HepG2 (cell line): ENCODE measurements at regions not wholly inside any gene's neighbourhood (a gene's known extent, or its start where the extent isn't known, plus 50 kb on each side); places are given as distances from the start of the nearest gene placed in this dataset.

Source experiments
- CBX5 ChIP-seq: sonication (generic); formaldehyde crosslinking; IDR thresholded peaks from 2 replicates; pipeline ENCODE4 v1.4.0; 2020; ENCODE audit warnings: missing genetic modification reagents, borderline replicate concordance
- LCORL ChIP-seq, 2 experiments: fragments of 450-650 bp in 1 of 2; sonication (generic) in 1 of 2; formaldehyde crosslinking in 1 of 2; IDR thresholded peaks; 2 replicates each; pipeline versions ENCODE4 v1.5.0 to v1.6.1; 2017 to 2020; ENCODE audit warnings: antibody characterized with exemption in 1 of 2, missing genetic modification reagents in 1 of 2
- MAFK ChIP-seq, 2 experiments: IDR thresholded peaks in 1 of 2; conservative IDR thresholded peaks in 1 of 2; 2 replicates each; pipeline ENCODE4 v1.6.1; 2011; ENCODE audit warnings: improper control_type of control experiment in 2 of 2, low read length in 2 of 2
- MBNL3 ChIP-seq: fragments of 250-450 bp; sonication (Bioruptor Pico); conservative IDR thresholded peaks from 2 replicates; pipeline ENCODE4 v1.8.0; 2022; ENCODE audit warnings: mild to moderate bottlenecking, inconsistent platforms
- RORA ChIP-seq: sonication (generic); formaldehyde crosslinking; IDR thresholded peaks from 2 replicates; pipeline ENCODE4 v1.5.0; 2020; ENCODE audit warnings: mild to moderate bottlenecking, missing genetic modification reagents, moderate library complexity
- TFAP4 ChIP-seq: sonication (generic); IDR thresholded peaks from 2 replicates; pipeline ENCODE4 v1.6.1; 2016; ENCODE audit warnings: low read depth, borderline replicate concordance
- ZFP37 ChIP-seq: sonication (generic); formaldehyde crosslinking; IDR thresholded peaks from 2 replicates; pipeline ENCODE4 v1.4.0; 2020; ENCODE audit warnings: missing genetic modification reagents, borderline replicate concordance
- ZNF251 ChIP-seq: sonication (generic); formaldehyde crosslinking; IDR thresholded peaks from 2 replicates; pipeline ENCODE4 v1.9.0; 2021; ENCODE audit warnings: mild to moderate bottlenecking, missing genetic modification reagents
- ZNF326 ChIP-seq: sonication (generic); formaldehyde crosslinking; IDR thresholded peaks from 2 replicates; pipeline ENCODE4 v1.4.0; 2020; ENCODE audit warnings: missing genetic modification reagents, borderline replicate concordance
- ZNF333 ChIP-seq: sonication (generic); formaldehyde crosslinking; IDR thresholded peaks from 2 replicates; pipeline ENCODE4 v1.4.0; 2020; ENCODE audit warnings: mild to moderate bottlenecking, missing genetic modification reagents, borderline replicate concordance
- ZNF761 ChIP-seq: sonication (generic); formaldehyde crosslinking; conservative IDR thresholded peaks from 2 replicates; pipeline ENCODE4 v1.4.0; 2020; ENCODE audit warnings: mild to moderate bottlenecking, missing genetic modification reagents
- ZNF839 ChIP-seq: sonication (generic); formaldehyde crosslinking; IDR thresholded peaks from 2 replicates; pipeline ENCODE4 v1.4.0; 2020; ENCODE audit warnings: missing genetic modification reagents, mild to moderate bottlenecking, borderline replicate concordance
- TF ChIP-seq, protein P1 (sequence below), 2 experiments: IDR thresholded peaks; 2 replicates each; pipeline ENCODE4 v1.6.1; 2011 to 2012; ENCODE audit warnings: low read length in 2 of 2, borderline replicate concordance in 1 of 2, low read depth in 1 of 2, mild to moderate bottlenecking in 1 of 2, moderate library complexity in 1 of 2

DNA sequence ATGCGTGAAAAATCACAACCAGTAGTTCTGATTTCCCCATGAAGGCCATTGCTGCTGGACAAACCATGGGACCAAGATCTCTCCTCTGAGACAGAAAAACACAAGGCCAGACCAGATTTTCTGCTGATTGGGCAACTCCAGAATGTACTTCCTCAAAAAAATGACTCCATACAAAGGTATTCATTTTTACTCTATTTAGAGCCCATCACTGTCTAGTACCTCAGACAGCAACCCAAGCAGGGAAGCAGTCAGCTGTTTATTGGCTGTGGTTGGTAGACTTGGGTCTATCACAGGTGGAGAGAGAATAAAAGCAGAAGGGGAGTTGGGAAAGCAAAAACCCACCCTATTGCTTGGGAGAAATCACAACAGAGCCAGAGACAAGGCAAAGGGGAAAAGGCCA is 219.9 kb downstream of the PIK3C3 start (continued):
- no peak for TF ChIP-seq ZFP37
- no peak for TF ChIP-seq ZNF761
- TF ChIP-seq MBNL3 = no peak
- TF ChIP-seq, protein P1, sequence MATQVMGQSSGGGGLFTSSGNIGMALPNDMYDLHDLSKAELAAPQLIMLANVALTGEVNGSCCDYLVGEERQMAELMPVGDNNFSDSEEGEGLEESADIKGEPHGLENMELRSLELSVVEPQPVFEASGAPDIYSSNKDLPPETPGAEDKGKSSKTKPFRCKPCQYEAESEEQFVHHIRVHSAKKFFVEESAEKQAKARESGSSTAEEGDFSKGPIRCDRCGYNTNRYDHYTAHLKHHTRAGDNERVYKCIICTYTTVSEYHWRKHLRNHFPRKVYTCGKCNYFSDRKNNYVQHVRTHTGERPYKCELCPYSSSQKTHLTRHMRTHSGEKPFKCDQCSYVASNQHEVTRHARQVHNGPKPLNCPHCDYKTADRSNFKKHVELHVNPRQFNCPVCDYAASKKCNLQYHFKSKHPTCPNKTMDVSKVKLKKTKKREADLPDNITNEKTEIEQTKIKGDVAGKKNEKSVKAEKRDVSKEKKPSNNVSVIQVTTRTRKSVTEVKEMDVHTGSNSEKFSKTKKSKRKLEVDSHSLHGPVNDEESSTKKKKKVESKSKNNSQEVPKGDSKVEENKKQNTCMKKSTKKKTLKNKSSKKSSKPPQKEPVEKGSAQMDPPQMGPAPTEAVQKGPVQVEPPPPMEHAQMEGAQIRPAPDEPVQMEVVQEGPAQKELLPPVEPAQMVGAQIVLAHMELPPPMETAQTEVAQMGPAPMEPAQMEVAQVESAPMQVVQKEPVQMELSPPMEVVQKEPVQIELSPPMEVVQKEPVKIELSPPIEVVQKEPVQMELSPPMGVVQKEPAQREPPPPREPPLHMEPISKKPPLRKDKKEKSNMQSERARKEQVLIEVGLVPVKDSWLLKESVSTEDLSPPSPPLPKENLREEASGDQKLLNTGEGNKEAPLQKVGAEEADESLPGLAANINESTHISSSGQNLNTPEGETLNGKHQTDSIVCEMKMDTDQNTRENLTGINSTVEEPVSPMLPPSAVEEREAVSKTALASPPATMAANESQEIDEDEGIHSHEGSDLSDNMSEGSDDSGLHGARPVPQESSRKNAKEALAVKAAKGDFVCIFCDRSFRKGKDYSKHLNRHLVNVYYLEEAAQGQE (IDR thresholded peaks at IDR 0.05; ENCODE audit: borderline replicate concordance in 1 of 2, low read depth in 1 of 2, low read length in 2 of 2) = peak; percentile 29 to 91
- peak; percentile 22 to 47; a peak in 1 of 4 replicates for TF ChIP-seq MAFK (conservative IDR thresholded peaks at IDR 0.05 in 1 of 2, IDR thresholded peaks at IDR 0.05 in 1 of 2; ENCODE audit: low read length in 2 of 2)
- TF ChIP-seq LCORL (IDR thresholded peaks at IDR 0.05) = no peak
- no peak for TF ChIP-seq LCORL (CRISPR knock-in tag; IDR thresholded peaks at IDR 0.05)
- TF ChIP-seq RORA (CRISPR knock-in tag) = no peak
- peak; percentile 49; the same call in 1 of the 2 replicates for TF ChIP-seq TFAP4
- TF ChIP-seq CBX5 = no peak
- no peak for TF ChIP-seq ZNF839 (CRISPR knock-in tag)
- TF ChIP-seq ZNF326 (CRISPR knock-in tag) = no peak
- TF ChIP-seq ZNF333 (CRISPR knock-in tag) = no peak
- TF ChIP-seq ZNF251 = no peak
